Thoracic aorta (tissue), 2 donors: ENCODE measurements at regions not wholly inside any gene's neighbourhood (a gene's known extent, or its start where the extent isn't known, plus 50 kb on each side); places are given as distances from the start of the nearest gene placed in this dataset.

ENCODE experiments used
- ATAC-seq: fragments of 150-250 bp; one replicate; pipeline ENCODE4 v1.8.0; 2017; ENCODE audit warnings: low read depth; ENCODE audit not compliant: insufficient number of reproducible peaks, low FRiP score
- DNase-seq: peaks from one replicate; pipeline ENCODE4 v3.0.0-alpha.2; 2020; ENCODE audit warnings: low spot score
- H3K27ac ChIP-seq, 2 donors: fragments of 200-600 bp; sonication (generic); 1 replicate in 1 of 2; 2 replicates in 1 of 2; pipeline ENCODE4 v1.5.1; 2016; ENCODE audit warnings: mild to moderate bottlenecking in 2 of 2, moderate library complexity in 2 of 2
- H3K27me3 ChIP-seq: fragments of 200-600 bp; sonication (generic); replicated peaks from 2 replicates; pipeline ENCODE4 v1.6.0; 2016; ENCODE audit warnings: mild to moderate bottlenecking; ENCODE audit not compliant: insufficient read depth
- H3K36me3 ChIP-seq: fragments of 200-600 bp; sonication (generic); one replicate; pipeline ENCODE4 v1.5.1; 2016
- H3K4me1 ChIP-seq, 2 donors: fragments of 200-600 bp; sonication (generic); 1 replicate in 1 of 2; 2 replicates in 1 of 2; pipeline versions ENCODE4 v1.5.1 to v1.6.0; 2016; ENCODE audit warnings: low read depth in 2 of 2, mild to moderate bottlenecking in 1 of 2; ENCODE audit not compliant: control insufficient read depth in 1 of 2
- H3K4me3 ChIP-seq: fragments of 200-600 bp; sonication (generic); 2 replicates; pipeline ENCODE4 v1.5.1; 2016; ENCODE audit warnings: mild to moderate bottlenecking
- H3K9me3 ChIP-seq: fragments of 200-600 bp; sonication (generic); 2 replicates; pipeline ENCODE4 v1.5.1; 2016
- CTCF ChIP-seq: fragments of 200-600 bp; sonication (generic); IDR thresholded peaks from one replicate; pipeline ENCODE4 v1.5.1; 2019; ENCODE audit warnings: antibody characterized with exemption

GRCh38 chr11:30749268-30749667 is 163.1 kb upstream of the MPPED2 start:
- H3K9me3 ChIP-seq: no peaks in the 10 kb centered on the region
- no peak overlapping the region for H3K4me3 ChIP-seq
- no peak for TF ChIP-seq CTCF
- no peak overlapping the region for H3K27ac ChIP-seq
- H3K4me1 ChIP-seq: no peaks in the 10 kb centered on the region
- DNase-seq (no peak), ATAC-seq (no peak)
- no peaks in the 10 kb centered on the region for H3K36me3 ChIP-seq
- H3K27me3 ChIP-seq: no peaks in the 10 kb centered on the region

GRCh38 chr11:30741039-30741550 is 154.9 kb upstream of the MPPED2 start:
- no peak for TF ChIP-seq CTCF
- H3K27me3 ChIP-seq: no peaks in the 10 kb centered on the region
- no peaks in the 10 kb centered on the region for H3K36me3 ChIP-seq
- H3K4me3 ChIP-seq: no peak overlapping the region
- no peak overlapping the region for H3K27ac ChIP-seq
- H3K9me3 ChIP-seq: no peaks in the 10 kb centered on the region
- no peak for ATAC-seq
- no peaks in the 10 kb centered on the region for H3K4me1 ChIP-seq
- no peak for DNase-seq

GRCh38 chr11:30740091-30740490 is 153.9 kb upstream of the MPPED2 start:
- H3K27ac ChIP-seq: no peak overlapping the region
- H3K36me3 ChIP-seq: no peaks in the 10 kb centered on the region
- no peak overlapping the region for H3K4me3 ChIP-seq
- DNase-seq (no peak), ATAC-seq (no peak)
- no peaks in the 10 kb centered on the region for H3K27me3 ChIP-seq
- no peak for TF ChIP-seq CTCF
- H3K9me3 ChIP-seq: no peaks in the 10 kb centered on the region
- no peaks in the 10 kb centered on the region for H3K4me1 ChIP-seq

- Histone ChIP-seq H3K4me3 (no peak overlapping the region), H3K27ac (no peak overlapping the region), H3K9me3 (no peaks in the 10 kb centered on the region), H3K36me3 (no peaks in the 10 kb centered on the region), H3K27me3 (no peaks in the 10 kb centered on the region), H3K4me1 (no peaks in the 10 kb centered on the region)
- DNase-seq (no peak), ATAC-seq (no peak)
- TF ChIP-seq CTCF: no peak
Measured at GRCh38 chr11:30735946-30736345, 149.8 kb upstream of the MPPED2 start.

GRCh38 chr11:30733748-30734147 is 147.6 kb upstream of the MPPED2 start:
- Histone ChIP-seq H3K4me1 (no peaks in the 10 kb centered on the region), H3K27ac (no peak overlapping the region), H3K27me3 (no peaks in the 10 kb centered on the region), H3K9me3 (no peaks in the 10 kb centered on the region), H3K4me3 (no peak overlapping the region), H3K36me3 (no peaks in the 10 kb centered on the region)
- ATAC-seq: no peak
- DNase-seq: no peak
- no peak for TF ChIP-seq CTCF
